ENCODE measurements at regions not wholly inside any gene's neighbourhood (a gene's known extent, or its start where the extent isn't known, plus 50 kb on each side); places are given as distances from the start of the nearest gene placed in this dataset.

GRCh38 chr6:21856456-21856825 is 262.9 kb downstream of the SOX4 start:
- 38% methylated on average over 1 of the region's 1 CpG for WGBS
- Histone ChIP-seq H3K4me3 (ENCODE audit: low read depth in 1 of 3, low read length in 3 of 3) (no peak overlapping the region), H3K27me3 (ENCODE audit: control insufficient read depth in 4 of 4, insufficient read depth in 4 of 4, low read length in 3 of 4) (no peaks in the 10 kb centered on the region), H3K9me3 (ENCODE audit: control insufficient read depth in 4 of 4, low read length in 3 of 4) (no peaks in the 10 kb centered on the region), H3K27ac (ENCODE audit: low read depth in 1 of 2, low read length in 2 of 2) (no peak overlapping the region), H3K9ac (ENCODE audit: low read depth in 1 of 2, low read length in 2 of 2) (no peak overlapping the region), H3K4me1 (ENCODE audit: control insufficient read depth in 4 of 4, insufficient read depth in 4 of 4, low read length in 3 of 4) (no peaks in the 10 kb centered on the region), H3K36me3 (ENCODE audit: control insufficient read depth in 4 of 4, insufficient read depth in 3 of 4, low read depth in 1 of 4, low read length in 3 of 4) (no peaks in the 10 kb centered on the region)
- no peak for TF ChIP-seq ZBTB33 (IDR thresholded peaks at IDR 0.05)
- TF ChIP-seq REST (IDR thresholded peaks at IDR 0.05): no peak
- TF ChIP-seq CTCF (IDR thresholded peaks at IDR 0.05; ENCODE audit: low read depth, low read length, missing input control): no peak
- no peak for TF ChIP-seq NR2F2 (IDR thresholded peaks at IDR 0.05)
- no peak for TF ChIP-seq FOXA1 (IDR thresholded peaks at IDR 0.05)
- TF ChIP-seq HNF4G (IDR thresholded peaks at IDR 0.05): no peak
- no peak for TF ChIP-seq EGR1 (IDR thresholded peaks at IDR 0.05; ENCODE audit: low read depth in 2 of 2)
- no peak for TF ChIP-seq TAF1 (conservative IDR thresholded peaks at IDR 0.05)
- TF ChIP-seq GABPA (IDR thresholded peaks at IDR 0.05 in 1 of 2, conservative IDR thresholded peaks at IDR 0.05 in 1 of 2): no peak
- TF ChIP-seq ATF3 (IDR thresholded peaks at IDR 0.05): no peak
- TF ChIP-seq JUND (IDR thresholded peaks at IDR 0.05): no peak
- no peak for TF ChIP-seq HNF4A (conservative IDR thresholded peaks at IDR 0.05)
- TF ChIP-seq SP1 (IDR thresholded peaks at IDR 0.05): no peak
- TF ChIP-seq RXRA (IDR thresholded peaks at IDR 0.05): no peak
- no peak for TF ChIP-seq YY1 (IDR thresholded peaks at IDR 0.05)
- DNase-seq (ENCODE audit: low spot score): no peak

- H3K4me1 ChIP-seq (ENCODE audit: control insufficient read depth in 4 of 4, insufficient read depth in 4 of 4, low read length in 3 of 4): no peaks in the 10 kb centered on the region
- H3K9me3 ChIP-seq (ENCODE audit: control insufficient read depth in 4 of 4, low read length in 3 of 4): no peaks in the 10 kb centered on the region
- H3K9ac ChIP-seq (ENCODE audit: low read depth in 1 of 2, low read length in 2 of 2): no peak overlapping the region
- H3K36me3 ChIP-seq (ENCODE audit: control insufficient read depth in 4 of 4, insufficient read depth in 3 of 4, low read depth in 1 of 4, low read length in 3 of 4): no peaks in the 10 kb centered on the region
- DNase-seq (ENCODE audit: low spot score): no peak
- no peak overlapping the region for H3K4me3 ChIP-seq (ENCODE audit: low read depth in 1 of 3, low read length in 3 of 3)
- H3K27ac ChIP-seq (ENCODE audit: low read depth in 1 of 2, low read length in 2 of 2): no peak overlapping the region
- 88% methylated on average over 3 of the region's 3 CpGs for WGBS
- no peaks in the 10 kb centered on the region for H3K27me3 ChIP-seq (ENCODE audit: control insufficient read depth in 4 of 4, insufficient read depth in 4 of 4, low read length in 3 of 4)
- no peak for TF ChIP-seq JUND (IDR thresholded peaks at IDR 0.05)
- no peak for TF ChIP-seq CTCF (IDR thresholded peaks at IDR 0.05; ENCODE audit: low read depth, low read length, missing input control)
- no peak for TF ChIP-seq MAX (IDR thresholded peaks at IDR 0.05)
- TF ChIP-seq FOXA1 (IDR thresholded peaks at IDR 0.05): no peak
- no peak for TF ChIP-seq EGR1 (IDR thresholded peaks at IDR 0.05; ENCODE audit: low read depth in 2 of 2)
- no peak for TF ChIP-seq ZBTB33 (IDR thresholded peaks at IDR 0.05)
- no peak for TF ChIP-seq RXRA (IDR thresholded peaks at IDR 0.05)
- no peak for TF ChIP-seq SP1 (IDR thresholded peaks at IDR 0.05)
- TF ChIP-seq GABPA (IDR thresholded peaks at IDR 0.05 in 1 of 2, conservative IDR thresholded peaks at IDR 0.05 in 1 of 2): no peak
Measured at GRCh38 chr6:21856844-21857243, 263.3 kb downstream of the SOX4 start.
